GM18511 (cell line): ENCODE measurements at regions not wholly inside any gene's neighbourhood (a gene's known extent, or its start where the extent isn't known, plus 50 kb on each side); places are given as distances from the start of the nearest gene placed in this dataset.

Experiments
- ATAC-seq: cut with Tn5 transposase; IDR thresholded peaks from one replicate; pipeline ENCODE4 v1.9.1; 2021; ENCODE audit warnings: mild to moderate bottlenecking, moderate library complexity; ENCODE audit not compliant: unreplicated experiment

DNA sequence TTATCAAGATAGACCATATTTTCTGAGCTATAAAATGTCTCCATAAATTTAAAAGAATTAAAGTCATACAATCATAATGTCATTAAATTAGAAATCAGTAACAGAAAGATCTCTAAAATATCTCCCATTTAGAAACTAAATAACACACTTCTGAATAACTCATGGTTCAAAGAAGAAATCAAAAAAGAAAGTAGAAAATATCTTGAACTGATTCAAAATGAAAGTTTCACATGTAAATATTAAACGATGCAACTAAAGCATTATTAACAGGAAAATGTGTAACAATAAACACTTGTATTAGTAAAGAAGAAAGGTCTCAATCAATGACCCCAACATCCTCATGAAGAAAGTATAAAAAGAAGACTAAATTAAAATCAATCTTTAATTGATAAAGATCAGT, 50.5 kb upstream of the PZP start:
- no peak for ATAC-seq
